Activated naive CD4-positive, alpha-beta T cell treated with anti-CD3 and anti-CD28 coated beads, Interleukin-2, amount 50 U/mL, for 72 hours (primary cell): ENCODE measurements at regions not wholly inside any gene's neighbourhood (a gene's known extent, or its start where the extent isn't known, plus 50 kb on each side); places are given as distances from the start of the nearest gene placed in this dataset.
"Not testable (repeated sequence)": the region's sequence is repeated elsewhere in the genome, so short reads cannot be mapped to it uniquely, and the experiment has no call there.

Experiments
- ATAC-seq, 2 donors: fragments of 150-1000 bp; cut with Tn5 transposase; 2 replicates each; pipeline ENCODE4 v1.10.0; 2021; ENCODE audit warnings: mild to moderate bottlenecking in 2 of 2, moderate library complexity in 2 of 2
- DNase-seq, 2 donors: peaks; one replicate each; pipeline ENCODE4 v3.0.0; 2021 to 2022; ENCODE audit warnings: low spot score in 2 of 2
- H3K27ac Mint-ChIP-seq, 2 donors: one replicate each; pipeline ENCODE4 v1.8.0; 2022; ENCODE audit warnings: mild to moderate bottlenecking in 2 of 2, mixed read lengths in 2 of 2
- H3K36me3 Mint-ChIP-seq, 2 donors: one replicate each; pipeline ENCODE4 v1.8.0; 2022; ENCODE audit warnings: mixed read lengths in 2 of 2
- H3K9me3 Mint-ChIP-seq, 2 donors: one replicate each; pipeline ENCODE4 v1.8.0; 2022; ENCODE audit warnings: mixed read lengths in 2 of 2

GRCh38 chr14:37888234-37888633 is 292.8 kb downstream of the TTC6 start:
- ATAC-seq (no peak), DNase-seq (no peak)
- H3K27ac Mint-ChIP-seq, result no peak overlapping the region
- H3K9me3 Mint-ChIP-seq, result no peaks in the 10 kb centered on the region
- no peaks in the 10 kb centered on the region for H3K36me3 Mint-ChIP-seq

GRCh38 chr14:37889087-37889486 is 293.7 kb downstream of the TTC6 start:
- Mint-ChIP-seq H3K36me3 (no peaks in the 10 kb centered on the region), H3K27ac (no peak overlapping the region), H3K9me3 (no peaks in the 10 kb centered on the region)
- no peak for DNase-seq
- no peak for ATAC-seq

GRCh38 chr14:37890095-37890494 is 294.7 kb downstream of the TTC6 start:
- Mint-ChIP-seq H3K9me3 (no peaks in the 10 kb centered on the region), H3K27ac (no peak overlapping the region), H3K36me3 (no peaks in the 10 kb centered on the region)
- DNase-seq (no peak), ATAC-seq (no peak)

GRCh38 chr14:37891500-37891899 is 296.1 kb downstream of the TTC6 start:
- ATAC-seq, H3K27ac Mint-ChIP-seq, H3K36me3 Mint-ChIP-seq, H3K9me3 Mint-ChIP-seq, DNase-seq: not testable (repeated sequence)

- Mint-ChIP-seq H3K9me3 (no peaks in the 10 kb centered on the region), H3K27ac (no peak overlapping the region), H3K36me3 (no peaks in the 10 kb centered on the region)
- DNase-seq, result no peak
- no peak for ATAC-seq
Measured at GRCh38 chr14:37894463-37894862, 299.0 kb downstream of the TTC6 start.

- H3K36me3 Mint-ChIP-seq, result no peaks in the 10 kb centered on the region
- no peaks in the 10 kb centered on the region for H3K9me3 Mint-ChIP-seq
- no peak for ATAC-seq
- H3K27ac Mint-ChIP-seq, result no peak overlapping the region
- DNase-seq, result no peak
Measured at GRCh38 chr14:37899365-37899764, 303.9 kb downstream of the TTC6 start.

- ATAC-seq (no peak), DNase-seq (no peak)
- no peak overlapping the region for H3K27ac Mint-ChIP-seq
- H3K36me3 Mint-ChIP-seq, result no peaks in the 10 kb centered on the region
- no peaks in the 10 kb centered on the region for H3K9me3 Mint-ChIP-seq
Measured at GRCh38 chr14:37900561-37900960, 305.1 kb downstream of the TTC6 start.

GRCh38 chr14:37901978-37902377 is 305.7 kb upstream of the SSTR1 start:
- Mint-ChIP-seq H3K36me3 (no peaks in the 10 kb centered on the region), H3K9me3 (no peaks in the 10 kb centered on the region), H3K27ac (no peak overlapping the region)
- ATAC-seq (no peak), DNase-seq (no peak)

GRCh38 chr14:37903343-37904191 is 304.1 kb upstream of the SSTR1 start:
- Mint-ChIP-seq H3K9me3 (no peaks in the 10 kb centered on the region), H3K27ac (no peak overlapping the region), H3K36me3 (no peaks in the 10 kb centered on the region)
- peak in 1 of 2 donors; percentile 30 for DNase-seq
- ATAC-seq, result peak in 1 of 2 donors; percentile 50

- ATAC-seq (no peak), DNase-seq (no peak)
- H3K27ac Mint-ChIP-seq, result no peak overlapping the region
- no peaks in the 10 kb centered on the region for H3K9me3 Mint-ChIP-seq
- H3K36me3 Mint-ChIP-seq, result no peaks in the 10 kb centered on the region
Measured at GRCh38 chr14:37924622-37925021, 283.1 kb upstream of the SSTR1 start.

- Mint-ChIP-seq H3K36me3 (no peaks in the 10 kb centered on the region), H3K9me3 (no peaks in the 10 kb centered on the region), H3K27ac (no peak overlapping the region)
- DNase-seq (no peak), ATAC-seq (no peak)
Measured at GRCh38 chr14:37932008-37932407, 275.7 kb upstream of the SSTR1 start.

- Mint-ChIP-seq H3K27ac (no peak overlapping the region), H3K36me3 (no peaks in the 10 kb centered on the region), H3K9me3 (no peaks in the 10 kb centered on the region)
- DNase-seq (no peak), ATAC-seq (no peak)
Measured at GRCh38 chr14:37932481-37932880, 275.2 kb upstream of the SSTR1 start.

- H3K27ac Mint-ChIP-seq, result no peak overlapping the region
Measured at GRCh38 chr14:37936971-37937370, 270.7 kb upstream of the SSTR1 start.

GRCh38 chr14:37939442-37940028 is 268.2 kb upstream of the SSTR1 start:
- H3K9me3 Mint-ChIP-seq, result peaks cover 0 to 4% of the 10 kb centered on the region in 2 donors
- no peak overlapping the region for H3K27ac Mint-ChIP-seq
- DNase-seq, result no peak
- ATAC-seq, result no peak
- peaks cover 0 to under 1% of the 10 kb centered on the region in 2 donors for H3K36me3 Mint-ChIP-seq

More at GRCh38 chr14:37936971-37937370, 270.7 kb upstream of the SSTR1 start:
- Mint-ChIP-seq H3K9me3 (no peaks in the 10 kb centered on the region), H3K36me3 (no peaks in the 10 kb centered on the region)
- ATAC-seq, result no peak
- no peak for DNase-seq

- ATAC-seq, result no peak
- no peak for DNase-seq
- Mint-ChIP-seq H3K36me3 (peaks cover 0 to 36% of the 10 kb centered on the region in 2 donors), H3K9me3 (peaks cover 30 to 35% of the 10 kb centered on the region in 2 donors), H3K27ac (no peak overlapping the region)
Measured at GRCh38 chr14:37945959-37946358, 261.7 kb upstream of the SSTR1 start.

GRCh38 chr14:37946819-37947218 is 260.9 kb upstream of the SSTR1 start:
- ATAC-seq (no peak), DNase-seq (no peak)
- Mint-ChIP-seq H3K9me3 (peaks cover 30 to 35% of the 10 kb centered on the region in 2 donors), H3K27ac (no peak overlapping the region), H3K36me3 (peaks cover 0 to 36% of the 10 kb centered on the region in 2 donors)

GRCh38 chr14:37948266-37948665 is 259.4 kb upstream of the SSTR1 start:
- peaks cover 30 to 35% of the 10 kb centered on the region in 2 donors for H3K9me3 Mint-ChIP-seq
- no peak overlapping the region for H3K27ac Mint-ChIP-seq
- peaks cover 0 to 37% of the 10 kb centered on the region in 2 donors for H3K36me3 Mint-ChIP-seq
- ATAC-seq, result no peak
- no peak for DNase-seq
